OCI-LY1 (cell line): ENCODE measurements at regions not wholly inside any gene's neighbourhood (a gene's known extent, or its start where the extent isn't known, plus 50 kb on each side); places are given as distances from the start of the nearest gene placed in this dataset.

Experiments
- EZH2 ChIP-seq: fragments of 200-600 bp; sonication (generic), shearing (Covaris generic); IDR thresholded peaks from 2 replicates; pipeline ENCODE4 v1.8.0; 2017; ENCODE audit warnings: borderline replicate concordance, mixed run types, mild to moderate bottlenecking, antibody characterized with exemption, low read length, moderate library complexity, mixed read lengths
- TF ChIP-seq, protein P1 (sequence below): fragments of 200-600 bp; sonication (generic), shearing (Covaris generic); IDR thresholded peaks from 2 replicates; pipeline ENCODE4 v1.5.1; 2017; ENCODE audit warnings: mild to moderate bottlenecking, antibody characterized with exemption, low read length, moderate library complexity, mixed read lengths

DNA sequence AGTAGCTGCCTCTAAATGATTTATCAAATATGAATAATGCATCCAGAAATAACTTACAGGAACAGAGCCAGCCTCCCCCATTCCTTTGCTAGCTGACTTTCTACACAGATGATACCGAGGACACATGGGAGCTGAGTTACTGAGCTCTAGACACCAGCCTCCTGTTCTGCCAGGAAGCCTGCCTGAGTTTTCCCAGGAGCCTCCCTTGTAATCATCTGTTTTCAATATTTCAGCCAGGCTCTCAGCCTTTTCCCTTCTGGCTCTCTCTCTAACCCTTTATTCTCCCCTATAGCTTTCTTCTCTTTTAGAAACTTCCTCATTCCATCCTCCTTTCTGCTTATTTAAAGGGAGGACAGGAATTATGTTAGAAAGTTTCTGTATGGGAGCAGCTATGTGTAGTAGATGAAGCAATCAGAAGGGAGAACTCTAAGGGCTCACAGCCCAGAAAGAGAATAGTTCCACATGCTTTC lies 911.6 kb downstream of the TDRD15 start:
- TF ChIP-seq, protein P1, sequence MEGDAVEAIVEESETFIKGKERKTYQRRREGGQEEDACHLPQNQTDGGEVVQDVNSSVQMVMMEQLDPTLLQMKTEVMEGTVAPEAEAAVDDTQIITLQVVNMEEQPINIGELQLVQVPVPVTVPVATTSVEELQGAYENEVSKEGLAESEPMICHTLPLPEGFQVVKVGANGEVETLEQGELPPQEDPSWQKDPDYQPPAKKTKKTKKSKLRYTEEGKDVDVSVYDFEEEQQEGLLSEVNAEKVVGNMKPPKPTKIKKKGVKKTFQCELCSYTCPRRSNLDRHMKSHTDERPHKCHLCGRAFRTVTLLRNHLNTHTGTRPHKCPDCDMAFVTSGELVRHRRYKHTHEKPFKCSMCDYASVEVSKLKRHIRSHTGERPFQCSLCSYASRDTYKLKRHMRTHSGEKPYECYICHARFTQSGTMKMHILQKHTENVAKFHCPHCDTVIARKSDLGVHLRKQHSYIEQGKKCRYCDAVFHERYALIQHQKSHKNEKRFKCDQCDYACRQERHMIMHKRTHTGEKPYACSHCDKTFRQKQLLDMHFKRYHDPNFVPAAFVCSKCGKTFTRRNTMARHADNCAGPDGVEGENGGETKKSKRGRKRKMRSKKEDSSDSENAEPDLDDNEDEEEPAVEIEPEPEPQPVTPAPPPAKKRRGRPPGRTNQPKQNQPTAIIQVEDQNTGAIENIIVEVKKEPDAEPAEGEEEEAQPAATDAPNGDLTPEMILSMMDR = no peak
- TF ChIP-seq EZH2 = no peak
